ENCODE measurements at regions not wholly inside any gene's neighbourhood (a gene's known extent, or its start where the extent isn't known, plus 50 kb on each side); places are given as distances from the start of the nearest gene placed in this dataset.
A peak's percentile ranks its signal among the peaks of the same experiment; 100 is the strongest.
"Not testable (repeated sequence)": the region's sequence is repeated elsewhere in the genome, so short reads cannot be mapped to it uniquely, and the experiment has no call there.

DNA sequence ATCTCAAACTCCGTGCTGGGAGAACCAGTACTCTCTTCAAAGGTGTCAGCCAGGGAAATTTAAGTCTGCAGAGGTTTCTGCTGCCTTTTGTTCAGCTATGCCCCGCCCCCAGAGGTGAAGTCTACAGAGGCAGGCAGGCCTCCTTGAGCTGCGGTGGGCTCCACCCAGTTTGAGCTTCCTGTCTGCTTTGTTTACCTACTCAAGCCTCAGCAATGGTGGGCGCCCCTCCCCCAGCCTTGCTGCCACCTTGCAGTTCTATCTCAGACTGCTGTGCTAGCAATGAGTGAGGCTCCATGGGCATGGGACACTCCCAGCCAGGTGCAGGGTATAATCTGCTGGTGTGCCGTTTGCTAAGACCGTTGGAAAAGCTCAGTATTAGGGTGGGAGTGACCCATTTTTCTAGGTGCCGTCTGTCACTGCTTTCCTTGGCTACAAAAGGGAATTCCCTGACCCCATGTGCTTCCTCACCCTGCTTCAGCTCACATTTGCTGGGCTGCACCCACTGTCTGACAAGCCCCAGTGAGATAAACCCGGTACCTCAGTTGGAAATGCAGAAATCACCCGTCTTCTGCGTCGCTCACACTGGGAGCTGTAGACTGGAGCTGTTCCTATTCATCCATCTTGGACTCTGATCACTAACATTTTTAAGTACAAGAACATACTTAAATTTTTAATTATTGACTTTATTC lies 389.2 kb upstream of the UBE2E3 start:
- not testable (repeated sequence) for ATAC-seq
- DNase-seq: peak; percentile 20 to 26

DNA sequence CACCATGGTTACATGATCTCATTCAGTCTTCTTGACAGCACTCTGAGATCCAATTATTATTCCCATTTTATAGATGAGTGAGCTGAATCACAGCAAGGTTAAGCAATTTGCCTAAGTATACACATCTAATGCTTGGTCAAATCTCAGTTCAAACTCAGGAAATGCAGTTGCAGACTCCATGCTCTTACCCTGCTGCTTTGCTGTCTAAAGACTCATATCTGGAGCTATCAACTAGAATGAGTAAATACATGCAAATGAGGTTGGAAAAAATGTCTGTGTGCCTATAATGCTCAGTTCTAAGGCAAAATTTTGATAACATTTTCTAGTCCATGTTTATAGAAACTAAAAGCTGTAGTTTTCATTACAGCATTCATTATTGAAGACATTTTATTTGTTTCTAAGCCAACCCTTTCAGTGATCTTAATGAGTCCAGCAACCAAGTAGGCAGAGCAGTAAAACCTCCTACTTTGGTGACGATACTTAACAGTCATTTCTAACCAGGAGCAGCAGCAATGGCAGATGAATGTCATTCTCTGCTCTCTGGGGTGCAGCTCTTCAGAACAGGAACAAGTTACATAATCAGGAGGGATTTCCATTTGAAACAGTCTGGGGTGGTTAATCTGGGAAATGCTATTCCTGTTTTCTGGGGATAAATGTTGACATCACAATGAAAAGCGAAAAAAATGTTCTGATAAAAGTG lies 396.8 kb upstream of the UBE2E3 start:
- intact Hi-C loops (cut with DNase I, micrococcal nuclease): no loop called here

More for the DNA sequence above, 389.2 kb upstream of the UBE2E3 start:
- intact Hi-C loops (cut with DNase I, micrococcal nuclease): not testable (repeated sequence)

DNA sequence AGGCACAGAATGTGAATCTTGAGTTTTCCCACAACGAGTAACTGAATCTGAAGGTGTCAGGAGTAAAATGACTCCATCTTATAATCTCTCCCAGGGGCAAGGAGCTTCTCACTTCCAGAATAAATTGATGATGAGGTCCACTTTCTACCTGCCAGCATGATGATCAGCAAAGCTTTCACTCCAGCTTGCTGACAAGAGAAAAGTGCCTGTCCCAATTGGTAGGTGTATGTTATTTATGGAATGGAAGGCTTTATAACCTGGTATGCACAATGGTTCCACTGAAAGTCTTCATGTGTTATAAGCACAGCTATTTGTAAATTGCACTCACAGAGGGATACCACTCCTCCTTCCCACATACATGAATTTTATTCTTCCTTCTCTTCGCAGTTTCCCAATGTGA lies 401.0 kb upstream of the UBE2E3 start:
- intact Hi-C loops (cut with DNase I, micrococcal nuclease): no loop called here
- DNase-seq (no peak), ATAC-seq (no peak)

More for the DNA sequence above, 396.8 kb upstream of the UBE2E3 start:
- DNase-seq: no peak
- ATAC-seq: no peak

DNA sequence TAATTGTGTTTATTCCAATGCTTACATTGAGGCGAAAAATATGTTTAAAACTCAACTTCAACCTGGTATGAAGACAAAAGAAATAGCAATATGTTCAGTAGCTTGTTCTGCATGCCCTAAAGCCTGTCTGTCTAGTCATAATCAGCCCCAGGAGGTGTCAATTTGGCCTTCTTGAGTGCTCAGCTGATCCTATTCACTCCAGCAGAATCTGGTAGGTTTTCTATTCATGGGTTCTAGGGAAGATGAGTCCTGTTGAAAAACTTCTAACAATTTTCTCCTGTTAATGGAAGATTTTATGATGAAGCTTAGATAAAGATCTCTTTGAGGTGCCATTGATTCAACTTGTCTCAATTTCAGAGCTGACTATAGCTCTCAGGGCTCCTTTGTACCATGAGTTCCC lies 402.0 kb upstream of the UBE2E3 start:
- no peak for ATAC-seq
- no peak for DNase-seq
- intact Hi-C loops (cut with DNase I, micrococcal nuclease): no loop called here

DNA sequence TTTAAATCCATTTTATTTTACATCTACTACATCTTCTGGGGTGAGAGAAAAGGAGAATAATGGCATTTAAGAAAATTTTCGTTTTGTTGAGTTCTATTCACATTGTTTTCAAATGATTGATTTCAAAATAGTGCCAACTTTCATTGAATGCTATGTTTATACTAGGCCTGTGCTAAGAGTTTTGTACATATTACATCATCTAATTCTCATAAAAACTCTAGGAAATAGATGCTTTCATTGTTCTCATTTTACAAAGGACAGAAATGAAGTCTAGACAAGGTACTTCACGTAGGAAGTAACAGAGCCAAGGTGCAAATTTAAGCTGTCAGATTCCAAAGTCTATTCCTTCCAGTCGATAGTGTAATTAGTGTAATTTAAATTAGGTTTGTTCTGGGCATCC lies 402.8 kb upstream of the UBE2E3 start:
- intact Hi-C loops (cut with DNase I, micrococcal nuclease): no loop called here
- ATAC-seq: peak; percentile 77
- DNase-seq: no peak

DNA sequence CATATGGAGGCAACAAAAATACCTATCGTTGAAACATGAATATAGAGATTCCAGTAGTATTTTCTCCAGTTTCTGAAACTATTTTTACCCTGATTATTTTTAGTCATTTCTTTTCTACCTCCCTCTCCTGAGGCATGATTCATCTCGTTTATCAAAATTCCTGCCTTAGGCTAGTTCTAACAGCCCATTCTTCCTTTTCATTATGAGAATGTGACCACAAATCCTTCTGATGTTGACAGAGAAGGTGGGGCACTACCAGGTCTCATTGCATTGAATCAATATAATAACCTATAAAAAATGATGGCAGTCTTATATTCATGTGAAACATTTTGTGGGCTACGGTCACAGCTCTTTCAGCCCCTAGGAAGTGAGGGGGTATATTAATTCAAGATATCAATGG lies 406.5 kb upstream of the UBE2E3 start:
- ATAC-seq (peak; percentile 93), DNase-seq (no peak)
- intact Hi-C loops (cut with DNase I, micrococcal nuclease): no loop called here

DNA sequence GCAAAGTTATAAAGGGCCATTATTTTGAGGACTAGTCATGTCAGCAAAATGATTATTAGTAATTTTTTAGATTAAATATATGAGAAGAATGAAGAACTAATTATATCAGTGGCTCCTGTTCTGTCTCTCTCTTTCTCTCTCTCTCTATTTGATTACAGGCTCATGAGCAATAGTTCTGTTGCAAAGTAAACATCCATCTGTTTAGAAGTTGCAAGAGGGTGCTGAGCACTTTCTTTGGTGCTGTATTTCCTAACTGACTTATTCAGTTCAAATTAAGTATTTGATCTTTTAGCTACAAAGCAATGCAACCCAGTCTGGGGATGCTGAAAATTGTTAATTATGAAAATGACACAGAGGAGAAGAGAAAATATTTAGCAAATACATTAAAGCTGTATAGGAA lies 408.1 kb upstream of the UBE2E3 start:
- ATAC-seq (no peak), DNase-seq (no peak)
- intact Hi-C loops (cut with DNase I, micrococcal nuclease): no loop called here

DNA sequence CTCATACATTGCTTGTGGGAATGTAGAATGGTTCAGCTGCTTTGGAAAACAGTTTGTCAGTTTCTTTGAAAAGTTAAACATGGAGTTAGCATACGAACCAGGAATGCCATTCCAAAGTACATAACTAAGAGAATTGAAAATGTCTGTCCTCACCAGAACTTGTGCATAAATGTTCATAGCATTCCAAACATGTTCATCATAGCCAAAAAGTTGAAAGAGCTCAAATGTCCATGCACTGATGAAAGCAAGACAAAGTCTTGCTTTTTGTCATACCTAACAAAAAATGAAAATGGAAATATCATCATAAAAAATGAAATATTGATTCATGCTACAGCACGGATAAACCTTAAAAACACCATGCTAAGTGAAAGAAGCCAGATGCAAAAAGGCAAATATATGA lies 408.8 kb upstream of the UBE2E3 start:
- ATAC-seq (no peak), DNase-seq (no peak)
- intact Hi-C loops (cut with DNase I, micrococcal nuclease): no loop called here

DNA sequence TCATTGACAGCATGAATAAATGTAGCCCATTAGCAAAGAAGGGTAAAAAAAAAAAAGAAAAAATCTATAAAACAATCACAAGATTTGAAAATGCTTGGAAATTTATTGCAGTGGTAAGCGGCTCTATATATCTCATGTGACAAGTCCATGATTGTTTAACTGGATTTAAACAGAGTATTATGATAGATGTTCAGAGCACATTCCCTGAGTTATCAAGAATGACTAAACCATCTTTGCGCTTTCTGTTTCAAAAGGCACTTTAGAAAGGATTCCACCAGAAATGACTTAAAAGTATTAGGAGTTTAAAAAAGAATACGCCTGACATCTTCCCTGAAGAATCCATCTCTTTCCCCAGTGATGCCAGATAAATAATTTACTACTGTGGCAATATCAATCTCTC lies 409.5 kb upstream of the UBE2E3 start:
- no peak for ATAC-seq
- DNase-seq: no peak
- intact Hi-C loops (cut with DNase I, micrococcal nuclease): no loop called here

DNA sequence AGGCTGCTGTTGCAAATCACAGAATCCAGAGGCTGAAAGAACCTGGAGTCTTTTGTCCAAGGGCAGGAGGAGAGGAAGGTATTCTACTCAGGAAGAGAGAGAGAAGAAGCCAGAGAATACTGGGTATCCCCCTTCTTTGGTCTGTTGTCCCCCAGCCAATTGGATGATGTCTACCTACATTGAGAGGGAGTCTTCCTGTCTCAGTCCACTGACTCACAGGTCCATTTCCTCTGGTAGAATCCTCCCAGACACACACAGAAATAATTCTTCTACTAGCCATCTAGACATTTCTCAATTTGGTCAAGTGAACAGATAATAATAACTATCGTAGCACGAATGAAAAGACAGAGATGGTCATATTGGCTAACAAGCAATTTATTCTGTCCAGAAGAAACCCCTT lies 416.4 kb upstream of the UBE2E3 start:
- intact Hi-C loops (cut with DNase I, micrococcal nuclease): no loop called here
- ATAC-seq (no peak), DNase-seq (no peak)

DNA sequence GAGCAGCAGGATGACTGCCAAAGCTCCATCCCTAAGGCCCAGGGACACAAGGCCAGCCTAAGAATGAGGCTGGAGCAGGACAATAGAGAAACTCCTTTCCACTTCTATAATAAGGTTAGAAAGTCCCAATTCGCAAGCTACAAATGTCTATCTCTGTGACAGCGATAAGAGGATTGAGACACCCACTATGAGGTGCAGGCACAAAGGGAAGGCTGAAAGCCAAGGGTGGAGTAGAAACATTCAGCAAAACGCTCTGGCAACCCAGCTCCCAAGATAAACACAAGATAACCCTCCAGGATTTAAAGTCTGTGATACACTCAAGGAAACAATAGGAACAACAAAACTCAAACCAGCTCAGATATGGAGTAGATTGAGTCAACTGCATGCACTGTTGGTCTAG lies 418.0 kb upstream of the UBE2E3 start:
- ATAC-seq (peak; percentile 77), DNase-seq (no peak)
- intact Hi-C loops (cut with DNase I, micrococcal nuclease): no loop called here

DNA sequence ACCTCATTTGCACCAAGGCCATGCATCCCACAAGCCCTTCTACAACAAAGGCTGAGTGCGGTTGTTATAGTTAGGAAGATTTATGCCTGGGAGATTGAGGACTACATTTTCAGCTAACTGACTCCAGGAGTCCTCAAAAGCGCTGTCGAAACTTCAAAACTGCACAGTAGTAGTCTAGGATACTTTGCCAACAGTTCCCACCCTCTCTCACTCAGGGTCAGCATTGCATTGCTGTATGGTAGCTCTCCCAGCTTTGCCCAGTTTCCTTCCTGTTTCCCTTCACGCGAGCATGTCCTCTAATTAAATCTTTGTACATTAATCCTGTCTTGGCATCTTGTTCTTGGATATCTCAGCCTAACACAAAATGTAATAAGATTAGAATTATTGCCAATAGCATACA lies 420.6 kb upstream of the UBE2E3 start:
- ATAC-seq: no peak
- no peak for DNase-seq
- intact Hi-C loops (cut with DNase I, micrococcal nuclease): no loop called here

DNA sequence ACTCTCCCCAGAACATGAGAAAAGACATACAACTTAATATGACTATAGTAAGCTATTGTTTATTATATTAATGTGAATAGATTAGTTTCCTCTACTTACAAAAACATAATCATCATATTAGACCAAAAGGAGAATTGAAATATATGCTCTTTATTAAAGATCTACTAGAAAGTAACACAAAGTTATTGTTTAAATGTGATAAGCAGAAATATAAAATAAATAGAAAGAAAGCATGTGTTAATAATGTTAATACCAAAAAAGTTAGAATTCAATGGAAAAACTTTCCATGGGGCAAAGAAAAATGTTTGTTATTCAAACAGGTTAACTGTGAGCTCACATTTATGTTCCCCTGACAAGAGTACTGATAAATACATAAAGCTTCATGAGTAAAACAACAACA lies 421.4 kb upstream of the UBE2E3 start:
- DNase-seq (no peak), ATAC-seq (no peak)
- intact Hi-C loops (cut with DNase I, micrococcal nuclease): no loop called here

DNA sequence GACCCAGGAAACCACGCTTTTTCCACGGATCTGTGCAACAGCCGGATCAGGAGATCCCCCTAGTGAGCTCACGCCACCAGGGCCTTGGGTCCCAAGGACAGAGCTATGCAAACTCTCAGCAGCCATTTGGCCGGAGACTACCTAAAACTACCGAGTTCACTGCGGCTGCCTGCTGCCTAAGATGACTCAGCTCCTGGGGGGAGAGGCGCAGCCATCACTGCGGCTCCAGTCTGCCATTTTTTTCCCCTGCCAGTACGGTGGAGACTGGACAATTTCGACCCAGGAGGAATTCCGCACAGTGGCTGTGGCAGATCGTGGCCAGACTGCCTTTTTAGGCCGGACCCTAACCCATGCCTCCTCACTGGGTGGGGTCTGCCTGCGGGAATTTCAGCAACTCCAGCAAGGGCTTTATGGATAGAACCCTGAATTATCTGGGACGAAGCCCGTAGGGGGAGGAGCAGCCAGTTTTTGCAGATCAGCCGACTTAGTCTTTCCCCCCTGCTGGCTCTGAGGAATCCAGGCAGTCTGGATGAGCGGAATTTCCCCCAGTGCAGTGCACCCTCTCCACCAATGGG lies 424.9 kb upstream of the UBE2E3 start:
- DNase-seq: no peak
- intact Hi-C loops (cut with DNase I, micrococcal nuclease): no loop called here
- ATAC-seq: no peak

DNA sequence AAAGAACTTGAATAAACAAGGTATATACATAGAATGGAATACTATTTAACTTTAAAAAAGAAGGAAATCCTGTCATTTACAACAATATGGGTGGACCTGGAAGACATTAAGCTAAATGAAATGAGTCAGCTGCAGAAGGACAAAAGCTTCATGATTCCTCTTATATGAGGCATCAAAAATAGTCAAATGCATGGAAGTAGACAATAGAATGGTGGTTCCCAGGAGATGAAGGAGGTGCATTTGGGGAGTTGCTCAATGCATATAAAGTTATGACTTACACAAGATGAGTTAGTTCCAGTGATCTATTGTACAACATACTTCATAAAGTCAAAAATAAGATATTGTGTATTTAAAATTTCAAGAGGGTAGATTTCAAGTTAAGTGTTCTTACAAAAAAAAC lies 426.1 kb upstream of the UBE2E3 start:
- intact Hi-C loops (cut with DNase I, micrococcal nuclease): no loop called here
- ATAC-seq (no peak), DNase-seq (no peak)

DNA sequence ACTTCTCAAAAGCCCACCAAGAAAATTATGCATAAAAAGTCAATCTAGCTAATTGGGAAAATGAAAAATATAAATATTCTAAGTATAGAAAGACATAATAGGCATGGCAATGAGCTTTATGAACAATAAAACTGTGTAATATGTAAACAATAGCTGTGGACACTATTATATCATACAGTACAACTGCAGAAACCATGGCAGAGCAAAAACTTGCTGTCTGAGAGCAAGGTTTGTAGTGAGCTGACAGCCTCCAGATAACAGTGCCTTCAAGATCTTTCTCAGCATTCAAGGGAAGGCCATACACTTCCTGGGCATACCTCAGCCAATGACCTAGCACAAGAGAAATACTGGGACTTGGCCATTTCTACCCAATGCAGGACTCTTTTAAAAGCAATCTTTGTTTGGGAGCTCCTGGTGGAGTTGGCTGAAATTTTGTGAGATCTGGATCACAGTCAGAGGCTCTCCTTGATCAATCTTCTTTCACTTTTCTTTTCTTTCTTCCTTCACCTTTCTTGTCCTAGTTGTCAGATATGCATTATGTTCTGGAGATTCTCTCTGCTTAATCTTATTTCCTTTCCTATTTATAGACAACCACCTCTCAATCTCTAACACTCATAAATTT lies 427.2 kb upstream of the UBE2E3 start:
- DNase-seq (no peak), ATAC-seq (peak; percentile 43)
- intact Hi-C loops (cut with DNase I, micrococcal nuclease): no loop called here

DNA sequence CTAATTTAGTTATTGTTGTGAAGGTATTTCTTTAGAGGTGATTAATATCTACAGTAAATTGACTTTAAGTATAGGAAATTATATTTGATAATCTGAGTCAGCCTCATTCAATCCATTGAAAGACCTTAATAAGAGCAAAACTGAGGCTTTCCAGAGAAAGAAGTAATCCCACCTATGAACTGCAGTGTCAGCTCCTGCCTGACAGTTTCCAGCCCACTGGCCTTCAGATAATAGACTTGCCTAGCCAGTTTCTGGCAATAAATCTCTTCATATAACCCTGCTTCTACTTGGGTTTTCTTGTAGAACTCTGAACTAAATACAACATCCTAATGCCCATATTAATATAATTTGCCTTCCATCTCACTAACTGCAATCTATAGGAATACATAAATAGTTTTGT lies 437.9 kb upstream of the UBE2E3 start:
- ATAC-seq (no peak), DNase-seq (no peak)
- intact Hi-C loops (cut with DNase I, micrococcal nuclease): no loop called here

DNA sequence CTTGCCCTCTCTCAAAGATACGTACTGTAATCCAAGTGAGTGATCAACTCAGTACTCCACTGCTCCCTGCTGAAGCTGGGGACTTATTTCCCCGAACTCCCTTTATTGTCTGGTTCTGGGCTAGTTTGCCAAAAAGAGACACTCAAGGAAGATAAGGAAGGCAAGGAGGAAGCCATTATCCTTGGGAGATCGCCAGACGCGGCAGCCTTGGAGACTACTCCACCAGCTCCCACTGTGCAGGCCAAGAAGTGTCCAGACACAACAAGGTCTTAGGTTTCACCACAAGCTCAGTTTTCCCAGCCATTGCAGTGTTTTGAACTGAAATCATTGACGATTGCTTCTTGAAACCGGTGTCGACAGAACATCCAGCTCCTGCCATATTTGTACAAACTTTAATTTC lies 439.6 kb upstream of the UBE2E3 start:
- ATAC-seq: no peak
- no peak for DNase-seq
- intact Hi-C loops (cut with DNase I, micrococcal nuclease): no loop called here

DNA sequence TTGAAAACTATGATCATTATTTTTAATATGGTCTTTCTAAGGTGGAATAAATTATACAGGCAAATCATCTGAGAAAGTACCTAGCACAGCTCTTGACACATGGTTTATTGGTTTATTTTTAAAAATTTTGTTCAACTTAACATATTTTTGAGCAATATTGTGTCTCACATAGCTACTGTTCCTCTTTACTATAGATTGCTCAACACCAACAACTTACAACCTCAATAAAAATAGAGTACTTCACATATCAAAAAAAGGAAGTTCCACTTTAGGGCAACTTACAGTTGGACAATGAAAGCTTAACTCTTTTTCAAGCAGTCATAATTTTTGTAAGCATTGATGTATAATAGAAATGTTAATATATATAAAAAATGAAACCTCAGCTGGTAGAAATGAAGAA lies 440.9 kb upstream of the UBE2E3 start:
- ATAC-seq (no peak), DNase-seq (no peak)
- intact Hi-C loops (cut with DNase I, micrococcal nuclease): no loop called here

DNA sequence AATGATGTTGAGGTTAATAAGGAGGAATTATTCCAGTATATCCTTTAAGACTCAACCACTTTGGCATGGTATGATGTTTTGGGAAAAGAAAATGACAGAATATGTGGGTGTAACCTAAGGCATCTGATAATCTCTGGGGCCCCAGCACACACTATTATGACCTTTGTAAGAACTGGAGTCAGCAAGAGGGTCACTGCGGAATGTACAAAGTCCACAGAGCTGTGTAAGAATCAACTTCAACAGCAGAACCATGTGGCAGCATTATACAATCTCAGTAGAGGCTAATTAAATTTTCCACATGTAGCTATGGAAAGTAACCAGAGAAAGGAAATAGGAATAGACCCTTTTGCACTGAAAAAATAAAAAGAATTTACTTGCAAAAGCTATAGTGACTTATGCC lies 445.1 kb upstream of the UBE2E3 start:
- DNase-seq (no peak), ATAC-seq (no peak)
- intact Hi-C loops (cut with DNase I, micrococcal nuclease): no loop called here
